ENCODE measurements at regions not wholly inside any gene's neighbourhood (a gene's known extent, or its start where the extent isn't known, plus 50 kb on each side); places are given as distances from the start of the nearest gene placed in this dataset.

DNA sequence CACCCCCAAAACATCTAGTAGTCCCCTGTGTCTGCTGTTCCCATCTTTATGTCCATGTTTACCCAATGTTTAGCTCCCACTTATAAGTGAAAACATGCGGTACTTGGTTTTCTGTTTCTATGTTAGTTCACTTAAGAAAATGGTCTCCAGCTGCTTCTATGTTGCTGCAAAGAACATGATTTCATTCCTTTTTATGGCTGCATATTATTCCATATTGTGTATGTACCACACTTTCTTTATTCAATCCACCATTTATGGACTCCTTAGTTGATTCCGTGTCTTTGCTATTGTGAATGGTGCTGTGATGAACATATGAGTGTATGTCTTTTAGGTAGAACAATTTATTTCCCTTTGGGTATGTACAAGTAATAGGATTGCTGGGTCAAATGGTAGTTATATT lies 51.2 kb downstream of the GRK7 start:
- ATAC-seq (ENCODE audit: poor library complexity) = no peak
- DNase-seq = no peak
- intact Hi-C loops (cut with DNase I) = no loop called here

- no peak for ATAC-seq (ENCODE audit: poor library complexity)
- intact Hi-C loops (cut with DNase I) = no loop called here
- no peak for DNase-seq
These were observed 52.5 kb downstream of the GRK7 start for GRCh38 chr3:141815667-141816066.

- intact Hi-C loops (cut with DNase I) = no loop called here
- ATAC-seq (ENCODE audit: poor library complexity) (no peak), DNase-seq (no peak)
These were observed 53.8 kb downstream of the GRK7 start for GRCh38 chr3:141816958-141817357.

GRCh38 chr3:141825216-141826011 lies 51.0 kb upstream of the ATP1B3 start:
- intact Hi-C loops (cut with DNase I) = no loop called here
- ATAC-seq (ENCODE audit: poor library complexity) = peak; percentile 31
- DNase-seq = peak; percentile 52
